ENCODE measurements at regions not wholly inside any gene's neighbourhood (a gene's known extent, or its start where the extent isn't known, plus 50 kb on each side); places are given as distances from the start of the nearest gene placed in this dataset.
"Not testable (repeated sequence)": the region's sequence is repeated elsewhere in the genome, so short reads cannot be mapped to it uniquely, and the experiment has no call there.

DNA sequence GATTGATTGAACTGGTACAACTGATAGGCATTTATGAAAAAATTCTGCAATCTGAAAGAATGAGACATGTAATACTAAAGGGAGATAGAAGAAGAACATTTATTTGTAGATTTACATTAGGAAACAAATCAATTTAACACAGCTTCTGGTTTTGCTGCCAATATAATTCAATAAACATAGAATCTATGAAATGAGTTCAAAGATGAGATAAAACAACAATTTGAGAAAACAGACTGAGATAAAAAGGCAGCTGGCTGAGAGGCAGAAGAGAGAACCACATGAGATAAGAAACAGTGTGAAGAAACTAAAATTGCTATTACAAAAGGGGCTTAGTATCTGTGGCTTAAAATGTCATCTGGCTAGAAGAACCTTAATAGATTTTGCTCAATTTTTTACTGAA lies 176.6 kb downstream of the PYDC2 start:
- no peak for TF ChIP-seq CTCF (IDR thresholded peaks at IDR 0.05; ENCODE audit: insufficient read depth, missing control alignments)
- DNase-seq (ENCODE audit: insufficient read length, low spot score) (no peak), FAIRE-seq (no peak)

GRCh38 chr3:191641789-191642188 lies 180.8 kb downstream of the PYDC2 start:
- DNase-seq (ENCODE audit: insufficient read length, low spot score) (no peak), FAIRE-seq (no peak)
- TF ChIP-seq CTCF (IDR thresholded peaks at IDR 0.05; ENCODE audit: insufficient read depth, missing control alignments) = no peak

DNA sequence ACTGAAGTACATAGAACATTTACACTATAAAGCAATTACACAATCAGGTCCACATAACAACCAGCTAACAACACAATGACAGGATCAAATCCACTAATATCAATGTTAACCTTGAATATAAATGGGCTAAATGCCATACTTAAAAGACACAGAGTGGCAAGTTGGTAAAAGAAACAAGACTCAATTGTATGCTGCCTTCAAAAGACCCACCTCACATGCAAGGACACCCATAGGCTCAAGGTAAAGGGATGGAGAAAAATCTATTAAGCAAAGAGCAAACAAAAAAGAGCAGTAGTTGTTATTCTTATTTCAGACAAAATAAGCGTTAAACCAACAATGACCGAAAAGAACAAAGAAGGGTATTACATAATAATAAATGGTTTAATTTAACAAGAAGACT lies 183.3 kb downstream of the PYDC2 start:
- no peak for DNase-seq (ENCODE audit: insufficient read length, low spot score)
- FAIRE-seq = no peak
- no peak for TF ChIP-seq CTCF (IDR thresholded peaks at IDR 0.05; ENCODE audit: insufficient read depth, missing control alignments)

DNA sequence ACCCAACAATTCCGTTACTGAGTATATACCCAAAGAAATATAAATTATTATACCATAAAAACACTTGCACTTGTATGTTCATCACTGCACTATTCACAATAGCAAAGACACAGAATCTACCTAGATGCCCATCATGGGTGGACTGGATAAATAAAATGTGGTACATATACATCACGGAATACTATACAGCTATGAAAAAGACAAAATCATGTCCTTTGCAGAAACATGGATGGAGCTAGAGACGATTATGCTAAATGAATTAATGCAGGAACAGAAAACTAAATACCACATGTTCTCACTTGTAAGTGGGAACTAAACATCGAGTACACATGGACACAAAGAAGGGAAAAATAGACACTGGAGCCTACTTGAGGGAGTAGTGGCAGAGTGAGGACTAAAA lies 185.3 kb downstream of the PYDC2 start:
- TF ChIP-seq CTCF (IDR thresholded peaks at IDR 0.05; ENCODE audit: insufficient read depth, missing control alignments) = no peak
- FAIRE-seq (no peak), DNase-seq (ENCODE audit: insufficient read length, low spot score) (no peak)

- FAIRE-seq (no peak), DNase-seq (ENCODE audit: insufficient read length, low spot score) (no peak)
- TF ChIP-seq CTCF (IDR thresholded peaks at IDR 0.05; ENCODE audit: insufficient read depth, missing control alignments) = no peak
These were observed 187.8 kb downstream of the PYDC2 start for GRCh38 chr3:191648787-191649186.

- DNase-seq (ENCODE audit: insufficient read length, low spot score) (no peak), FAIRE-seq (no peak)
- no peak for TF ChIP-seq CTCF (IDR thresholded peaks at IDR 0.05; ENCODE audit: insufficient read depth, missing control alignments)
These were observed 188.7 kb downstream of the PYDC2 start for GRCh38 chr3:191649626-191650025.

- not testable (repeated sequence) for FAIRE-seq; DNase-seq (ENCODE audit: insufficient read length, low spot score)
These were observed 197.9 kb downstream of the PYDC2 start for GRCh38 chr3:191658781-191659419.

- not testable (repeated sequence) for DNase-seq (ENCODE audit: insufficient read length, low spot score); FAIRE-seq
These were observed 201.2 kb downstream of the PYDC2 start for GRCh38 chr3:191662150-191662549.

Measured in D721Med (cell line).